GM20000 (cell line): ENCODE measurements at regions not wholly inside any gene's neighbourhood (a gene's known extent, or its start where the extent isn't known, plus 50 kb on each side); places are given as distances from the start of the nearest gene placed in this dataset.

Experiments
- DNase-seq: peaks from one replicate; pipeline ENCODE4 v3.0.0; 2012; ENCODE audit warnings: low spot score
- CTCF ChIP-seq: IDR thresholded peaks from 2 replicates; pipeline ENCODE4 v1.5.1; 2012; ENCODE audit warnings: mild to moderate bottlenecking, control low read depth; ENCODE audit errors: extremely low read depth, missing control alignments

GRCh38 chr2:58435246-58435645 lies 194.1 kb upstream of the FANCL start:
- TF ChIP-seq CTCF: no peak

GRCh38 chr2:58434692-58435091 lies 193.6 kb upstream of the FANCL start:
- TF ChIP-seq CTCF: no peak
- no peak for DNase-seq

More at GRCh38 chr2:58435246-58435645, 194.1 kb upstream of the FANCL start:
- DNase-seq: no peak

DNA sequence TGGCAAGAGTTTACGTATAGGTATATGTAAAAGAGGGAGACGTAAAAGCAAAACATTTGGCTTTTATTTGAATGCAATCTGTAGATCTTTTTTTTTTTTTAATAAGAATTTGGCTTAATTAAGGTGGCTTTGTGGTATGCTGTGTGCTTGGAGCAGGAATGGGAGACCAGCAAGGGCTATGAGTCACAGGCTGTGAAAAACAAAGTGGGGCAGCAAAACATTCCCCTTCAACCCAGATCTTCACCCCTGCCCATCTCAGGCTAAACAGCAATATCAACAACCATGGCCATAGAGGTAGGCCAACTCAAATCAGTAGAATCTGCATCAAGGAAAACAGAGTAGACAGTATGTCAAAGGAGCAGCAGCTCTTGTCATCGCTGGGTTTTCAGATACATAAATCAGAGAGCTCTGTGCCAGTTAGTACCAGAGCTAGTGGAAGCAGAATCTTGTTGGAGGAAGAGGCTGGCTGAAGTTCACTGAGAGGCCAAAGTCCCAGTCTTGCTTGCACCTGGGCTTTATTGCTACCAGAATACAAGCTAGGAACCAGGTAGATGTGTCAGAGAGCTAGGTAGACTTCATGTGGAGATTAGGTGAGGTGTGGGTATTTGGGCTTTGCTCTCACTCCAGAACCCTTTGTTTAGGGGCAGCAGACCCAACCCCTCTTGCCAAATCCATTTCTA lies 191.5 kb upstream of the FANCL start:
- no peak for TF ChIP-seq CTCF
- DNase-seq: no peak

- no peak for DNase-seq
- TF ChIP-seq CTCF: no peak
Observed at GRCh38 chr2:58429014-58429875, 188.1 kb upstream of the FANCL start.

DNA sequence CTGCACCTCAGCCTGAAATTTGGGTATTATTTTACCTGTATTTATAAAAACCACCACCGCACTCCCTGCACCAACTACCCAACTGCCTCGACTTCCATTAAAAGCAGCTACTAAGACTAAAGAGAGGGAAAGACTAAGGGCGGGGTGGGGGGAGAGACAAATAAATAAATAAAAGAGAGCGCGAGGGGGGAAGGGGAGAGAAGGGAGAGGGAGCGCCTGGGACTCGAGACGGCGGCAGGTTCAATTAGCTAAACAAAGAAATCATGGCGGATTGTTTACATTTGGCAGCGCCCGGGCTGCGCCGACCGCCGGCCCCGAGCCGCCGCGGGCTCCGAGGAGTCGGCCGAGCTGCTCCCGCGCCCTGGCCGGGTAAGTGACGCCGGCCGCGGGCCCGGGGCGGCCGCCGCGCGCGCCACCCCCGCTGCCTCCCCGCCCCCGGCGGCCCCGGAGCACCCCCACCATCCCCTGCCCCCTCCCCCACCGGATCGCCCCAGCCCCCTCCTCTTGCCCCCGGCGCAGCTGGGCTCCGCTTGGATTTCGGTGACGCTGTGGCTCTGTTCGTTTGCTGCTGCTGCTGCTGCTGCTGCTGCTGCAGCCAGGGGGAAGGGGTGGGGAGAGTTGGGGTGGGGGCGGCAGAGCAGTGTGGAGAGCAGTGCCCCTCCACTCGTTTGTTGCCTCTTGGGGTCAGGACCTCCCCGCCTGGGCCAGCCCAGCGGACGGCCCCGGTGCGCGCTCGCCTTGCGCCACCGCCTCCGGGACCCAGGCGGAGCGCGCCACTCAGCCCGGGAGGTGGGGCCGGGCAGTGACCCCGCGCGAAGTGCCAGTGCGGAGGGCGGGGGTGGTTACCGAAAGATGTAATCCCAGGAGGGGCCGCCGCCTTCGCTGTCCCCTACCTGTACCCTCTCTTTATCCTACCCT lies 187.2 kb upstream of the FANCL start:
- TF ChIP-seq CTCF: no peak
- peak; percentile 50 for DNase-seq

DNA sequence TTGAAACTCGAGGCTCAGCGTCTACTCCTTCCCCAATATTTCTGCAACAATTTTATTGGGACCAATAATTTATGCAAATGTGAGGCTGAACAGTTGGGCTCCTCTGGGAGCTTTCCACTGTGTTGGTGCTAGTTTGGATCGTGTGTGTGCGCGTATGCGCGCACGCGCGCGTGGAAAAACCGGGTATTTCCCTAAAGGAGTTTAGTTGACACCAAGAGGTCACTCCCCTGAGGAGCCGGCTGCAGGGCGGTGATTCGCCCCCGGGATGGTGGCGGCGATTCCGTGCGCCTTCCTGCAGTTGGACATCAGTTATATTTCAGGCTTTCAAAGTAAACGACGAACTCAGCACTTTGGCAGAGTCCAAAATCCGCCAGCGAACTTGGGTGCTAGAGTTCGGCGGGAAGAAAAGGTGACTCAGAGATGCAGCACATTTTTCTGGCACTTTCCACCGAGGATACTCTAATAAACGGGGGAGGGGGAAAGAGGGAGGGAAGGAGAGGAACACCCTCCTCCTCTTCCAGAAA lies 186.5 kb upstream of the FANCL start:
- no peak for TF ChIP-seq CTCF
- peak; percentile 22 for DNase-seq
